ENCODE measurements at regions not wholly inside any gene's neighbourhood (a gene's known extent, or its start where the extent isn't known, plus 50 kb on each side); places are given as distances from the start of the nearest gene placed in this dataset.

DNA sequence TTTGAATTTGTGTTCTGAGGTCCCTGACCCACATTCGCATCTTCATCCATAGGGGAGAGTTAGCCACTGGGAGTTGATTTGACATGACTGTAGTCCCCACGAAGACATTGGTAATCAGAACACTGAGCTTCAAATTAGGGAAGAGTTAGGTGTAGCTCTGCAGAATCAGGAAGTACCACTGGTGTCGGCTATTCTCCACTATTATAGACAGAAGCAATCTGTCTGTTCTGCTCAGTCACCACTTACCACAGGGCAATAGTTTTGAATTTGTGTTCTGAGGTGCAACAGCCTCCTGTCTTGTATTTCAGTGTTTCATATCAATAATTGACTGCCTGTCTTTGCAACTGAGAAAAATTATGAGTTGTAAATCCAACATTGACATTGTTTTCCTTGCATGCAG lies 407.6 kb downstream of the LRFN5 start:
- no peaks in the 10 kb centered on the region for H3K36me3 ChIP-seq
- H3K27ac ChIP-seq = no peak overlapping the region
- no peak overlapping the region for H3K4me3 ChIP-seq
- no peaks in the 10 kb centered on the region for H3K27me3 ChIP-seq
- H3K4me1 ChIP-seq = no peaks in the 10 kb centered on the region
- TF ChIP-seq, protein P1, sequence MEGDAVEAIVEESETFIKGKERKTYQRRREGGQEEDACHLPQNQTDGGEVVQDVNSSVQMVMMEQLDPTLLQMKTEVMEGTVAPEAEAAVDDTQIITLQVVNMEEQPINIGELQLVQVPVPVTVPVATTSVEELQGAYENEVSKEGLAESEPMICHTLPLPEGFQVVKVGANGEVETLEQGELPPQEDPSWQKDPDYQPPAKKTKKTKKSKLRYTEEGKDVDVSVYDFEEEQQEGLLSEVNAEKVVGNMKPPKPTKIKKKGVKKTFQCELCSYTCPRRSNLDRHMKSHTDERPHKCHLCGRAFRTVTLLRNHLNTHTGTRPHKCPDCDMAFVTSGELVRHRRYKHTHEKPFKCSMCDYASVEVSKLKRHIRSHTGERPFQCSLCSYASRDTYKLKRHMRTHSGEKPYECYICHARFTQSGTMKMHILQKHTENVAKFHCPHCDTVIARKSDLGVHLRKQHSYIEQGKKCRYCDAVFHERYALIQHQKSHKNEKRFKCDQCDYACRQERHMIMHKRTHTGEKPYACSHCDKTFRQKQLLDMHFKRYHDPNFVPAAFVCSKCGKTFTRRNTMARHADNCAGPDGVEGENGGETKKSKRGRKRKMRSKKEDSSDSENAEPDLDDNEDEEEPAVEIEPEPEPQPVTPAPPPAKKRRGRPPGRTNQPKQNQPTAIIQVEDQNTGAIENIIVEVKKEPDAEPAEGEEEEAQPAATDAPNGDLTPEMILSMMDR (IDR thresholded peaks at IDR 0.05) = no peak
- intact Hi-C loops (cut with DNase I) = no loop called here
- no peak for DNase-seq (ENCODE audit: extremely low spot score in 2 of 2)
- no peaks in the 10 kb centered on the region for H3K9me3 ChIP-seq

DNA sequence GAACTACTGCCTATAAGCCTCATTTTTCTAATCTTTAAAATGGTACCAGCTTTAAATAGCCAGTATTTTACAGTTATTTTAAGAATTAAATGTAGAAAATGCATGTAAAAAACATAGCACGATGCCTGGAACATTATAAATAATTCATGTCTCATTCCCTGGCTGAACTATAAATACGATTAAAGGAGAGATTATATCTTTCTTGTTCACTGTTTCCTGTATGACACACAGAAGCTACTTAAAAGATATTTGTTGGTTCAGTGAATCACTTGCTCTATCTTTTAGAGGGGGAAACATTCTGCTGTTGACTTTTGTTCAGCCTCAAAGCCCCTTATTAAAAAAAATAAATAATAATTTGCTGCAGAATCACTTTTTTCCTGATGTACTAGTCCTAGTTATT lies 406.9 kb downstream of the LRFN5 start:
- intact Hi-C loops (cut with DNase I) = no loop called here
- H3K27me3 ChIP-seq = no peaks in the 10 kb centered on the region
- H3K36me3 ChIP-seq = no peaks in the 10 kb centered on the region
- DNase-seq (ENCODE audit: extremely low spot score in 2 of 2) = no peak
- TF ChIP-seq, protein P1 (IDR thresholded peaks at IDR 0.05) = no peak
- TF ChIP-seq POLR2AphosphoS5 (IDR thresholded peaks at IDR 0.05; ENCODE audit: insufficient read depth in 1 of 2, low read depth in 1 of 2) (no peak), POLR2A (IDR thresholded peaks at IDR 0.05) (no peak)
- no peak overlapping the region for H3K27ac ChIP-seq
- H3K9me3 ChIP-seq = no peaks in the 10 kb centered on the region
- no peaks in the 10 kb centered on the region for H3K4me1 ChIP-seq
- H3K4me3 ChIP-seq = no peak overlapping the region

DNA sequence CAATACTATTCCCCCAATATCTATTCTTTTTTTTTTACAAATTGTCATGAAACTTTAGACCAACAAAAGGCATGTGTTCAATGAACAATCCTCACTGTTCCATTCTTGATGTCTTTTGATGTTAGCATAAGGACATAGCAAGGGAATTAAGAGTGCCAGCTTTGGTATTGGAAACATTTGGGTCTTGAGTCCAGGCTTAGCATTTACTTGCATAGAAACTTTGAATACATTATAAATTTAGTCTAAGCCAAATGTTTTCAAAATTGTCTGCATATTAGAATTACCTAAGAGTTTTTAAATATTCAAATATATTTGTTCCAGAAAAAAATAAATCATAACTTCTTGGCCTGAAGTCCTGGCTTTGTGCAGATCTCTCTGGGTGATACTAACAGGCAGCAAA lies 406.5 kb downstream of the LRFN5 start:
- Histone ChIP-seq H3K27ac (no peak overlapping the region), H3K4me1 (no peaks in the 10 kb centered on the region), H3K36me3 (no peaks in the 10 kb centered on the region), H3K4me3 (no peak overlapping the region), H3K27me3 (no peaks in the 10 kb centered on the region), H3K9me3 (no peaks in the 10 kb centered on the region)
- TF ChIP-seq POLR2A (IDR thresholded peaks at IDR 0.05) = no peak
- TF ChIP-seq, protein P1 (IDR thresholded peaks at IDR 0.05) = no peak
- TF ChIP-seq POLR2AphosphoS5 (IDR thresholded peaks at IDR 0.05; ENCODE audit: insufficient read depth in 1 of 2, low read depth in 1 of 2) = no peak
- DNase-seq (ENCODE audit: extremely low spot score in 2 of 2) = no peak
- intact Hi-C loops (cut with DNase I) = no loop called here

DNA sequence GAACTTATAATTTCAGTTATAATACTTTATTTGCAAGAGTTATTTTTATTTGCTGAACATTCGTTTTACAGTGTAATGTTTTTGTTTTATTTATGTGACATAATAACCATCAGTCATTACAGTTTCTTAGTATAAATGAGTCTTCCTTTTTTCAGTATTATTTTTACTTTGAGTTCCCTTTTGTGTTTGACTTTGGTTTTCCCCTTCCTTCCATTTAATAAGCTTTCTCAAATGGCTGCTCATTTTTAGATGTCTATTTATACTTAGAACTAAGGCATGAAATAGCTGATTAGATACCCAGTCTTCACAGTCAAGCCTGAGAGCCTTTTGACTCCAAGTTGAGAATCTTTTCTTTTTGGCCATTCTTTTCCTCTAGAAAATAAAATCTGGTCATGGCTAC lies 404.5 kb downstream of the LRFN5 start:
- H3K9me3 ChIP-seq = no peaks in the 10 kb centered on the region
- no peak overlapping the region for H3K27ac ChIP-seq
- DNase-seq (ENCODE audit: extremely low spot score in 2 of 2) = no peak
- H3K36me3 ChIP-seq = no peaks in the 10 kb centered on the region
- H3K27me3 ChIP-seq = no peaks in the 10 kb centered on the region
- TF ChIP-seq POLR2A (IDR thresholded peaks at IDR 0.05) = no peak
- TF ChIP-seq, protein P1 (IDR thresholded peaks at IDR 0.05) = no peak
- intact Hi-C loops (cut with DNase I) = no loop called here
- no peak overlapping the region for H3K4me3 ChIP-seq
- no peaks in the 10 kb centered on the region for H3K4me1 ChIP-seq

DNA sequence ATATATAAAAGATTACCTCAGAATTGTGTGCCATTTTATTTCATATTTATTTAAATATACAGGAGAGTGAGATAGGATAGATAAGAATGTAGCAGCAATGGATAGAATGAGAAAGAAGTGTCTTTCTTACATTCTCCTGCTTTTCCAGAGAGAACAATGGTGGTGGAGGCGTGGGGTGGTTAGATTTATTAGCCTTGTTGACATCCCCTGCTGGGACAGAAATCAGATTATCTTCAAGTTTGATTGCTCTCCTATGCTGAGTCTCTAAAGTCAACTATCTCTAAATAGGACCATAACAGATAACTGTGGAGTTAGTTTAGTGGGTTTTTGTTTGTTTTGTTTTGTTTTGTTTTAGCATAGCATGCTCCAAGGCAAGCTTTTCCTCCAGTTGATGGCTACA lies 397.6 kb downstream of the LRFN5 start:
- H3K4me1 ChIP-seq = no peaks in the 10 kb centered on the region
- H3K9me3 ChIP-seq = no peaks in the 10 kb centered on the region
- H3K36me3 ChIP-seq = no peaks in the 10 kb centered on the region
- intact Hi-C loops (cut with DNase I) = no loop called here
- H3K27ac ChIP-seq = no peak overlapping the region
- no peak for TF ChIP-seq POLR2AphosphoS5 (IDR thresholded peaks at IDR 0.05; ENCODE audit: insufficient read depth in 1 of 2, low read depth in 1 of 2)
- TF ChIP-seq, protein P1 (IDR thresholded peaks at IDR 0.05) = no peak
- TF ChIP-seq POLR2A (IDR thresholded peaks at IDR 0.05) = no peak
- no peaks in the 10 kb centered on the region for H3K27me3 ChIP-seq
- DNase-seq (ENCODE audit: extremely low spot score in 2 of 2) = no peak
- H3K4me3 ChIP-seq = no peak overlapping the region
